A673 (cell line): ENCODE measurements at regions not wholly inside any gene's neighbourhood (a gene's known extent, or its start where the extent isn't known, plus 50 kb on each side); places are given as distances from the start of the nearest gene placed in this dataset.

Source experiments
- BruUV-seq: library from RNA; stranded (reverse); fragments of 400-500 nt; replicated peaks from 2 replicates; lab custom pipeline; 2021; lab: Mats Ljungman, UMichigan
- CTCF ChIA-PET: fragments of 300-600 bp; sonication (Branson Sonifier 250); formaldehyde crosslinking; loops from one replicate; lab custom pipeline; 2022; ENCODE audit warnings: antibody characterized with exemption; lab: Charles Lee
- POLR2A ChIA-PET: fragments of 300-600 bp; sonication (Branson Sonifier 250); formaldehyde crosslinking; loops from one replicate; lab custom pipeline; 2022; ENCODE audit warnings: antibody characterized with exemption; ENCODE audit not compliant: low non-redundant PET; lab: Charles Lee
- DNase-seq: peaks from one replicate; pipeline ENCODE4 v3.0.0-alpha.2; 2015; ENCODE audit warnings: low spot score
- H3K27ac ChIP-seq: fragments of 200-600 bp; sonication (generic); 2 replicates; pipeline ENCODE4 v1.5.1; 2016; ENCODE audit warnings: mixed run types, low read depth, mild to moderate bottlenecking, mixed read lengths, antibody characterized with exemption, low read length; ENCODE audit not compliant: poor library complexity, severe bottlenecking
- H3K27me3 ChIP-seq: fragments of 200-600 bp; sonication (generic); replicated peaks from 2 replicates; pipeline ENCODE4 v1.6.1; 2017; ENCODE audit warnings: mixed run types, low read depth, mild to moderate bottlenecking, mixed read lengths, antibody characterized with exemption, low read length; ENCODE audit not compliant: insufficient read depth, poor library complexity
- H3K36me3 ChIP-seq: fragments of 200-600 bp; sonication (generic); 2 replicates; pipeline ENCODE4 v1.6.1; 2016; ENCODE audit warnings: mixed run types, mild to moderate bottlenecking, mixed read lengths, antibody characterized with exemption, low read length; ENCODE audit not compliant: insufficient read depth, poor library complexity, severe bottlenecking
- H3K4me1 ChIP-seq: fragments of 200-600 bp; sonication (generic); 2 replicates; pipeline ENCODE4 v1.6.1; 2017; ENCODE audit warnings: mixed run types, mild to moderate bottlenecking, mixed read lengths, antibody characterized with exemption, low read length; ENCODE audit not compliant: insufficient read depth, poor library complexity, severe bottlenecking
- H3K4me3 ChIP-seq: fragments of 200-600 bp; sonication (generic); 2 replicates; pipeline ENCODE4 v1.5.1; 2016; ENCODE audit warnings: low read depth, mixed run types, mild to moderate bottlenecking, mixed read lengths, low read length; ENCODE audit not compliant: poor library complexity, severe bottlenecking
- H3K9me3 ChIP-seq: fragments of 200-600 bp; sonication (generic); 2 replicates; pipeline ENCODE4 v1.6.1; 2016; ENCODE audit warnings: mixed run types, low read depth, mild to moderate bottlenecking, mixed read lengths, antibody characterized with exemption, low read length; ENCODE audit not compliant: poor library complexity, severe bottlenecking
- CTCF ChIP-seq: fragments of 300-800, 200-600 bp; sonication (generic); conservative IDR thresholded peaks from 2 replicates; pipeline ENCODE4 v1.5.1; 2017; ENCODE audit warnings: low read depth, mild to moderate bottlenecking, antibody characterized with exemption, low read length, moderate library complexity, mixed read lengths
- EZH2 ChIP-seq: fragments of 200-600 bp; sonication (generic); IDR thresholded peaks from 2 replicates; pipeline ENCODE4 v1.6.1; 2017; ENCODE audit warnings: borderline replicate concordance, low read depth, mild to moderate bottlenecking, mixed read lengths, antibody characterized with exemption, low read length; ENCODE audit not compliant: poor library complexity, severe bottlenecking
- intact Hi-C: fragments of 100-400 bp; cut with micrococcal nuclease; formaldehyde crosslinking; loops from one replicate; pipeline ENCODE4 v1.10.0; 2022; ENCODE audit not compliant: unreplicated experiment

GRCh38 chr5:52624291-52624690 lies 163.4 kb upstream of the ITGA1 start:
- no TSS peak for BruUV-seq
- Histone ChIP-seq H3K36me3 (no peaks in the 10 kb centered on the region), H3K27me3 (no peaks in the 10 kb centered on the region), H3K4me3 (no peak overlapping the region), H3K4me1 (no peaks in the 10 kb centered on the region), H3K9me3 (no peaks in the 10 kb centered on the region), H3K27ac (no peak overlapping the region)
- POLR2A ChIA-PET: no interaction called here
- CTCF ChIA-PET: no interaction called here
- intact Hi-C loops: no loop called here
- no peak for DNase-seq
- TF ChIP-seq CTCF (no peak), EZH2 (no peak)

GRCh38 chr5:52626312-52626711 lies 161.4 kb upstream of the ITGA1 start:
- Histone ChIP-seq H3K9me3 (no peaks in the 10 kb centered on the region), H3K4me3 (no peak overlapping the region), H3K4me1 (no peaks in the 10 kb centered on the region), H3K27me3 (no peaks in the 10 kb centered on the region), H3K36me3 (no peaks in the 10 kb centered on the region), H3K27ac (no peak overlapping the region)
- DNase-seq: no peak
- POLR2A ChIA-PET: no interaction called here
- TF ChIP-seq CTCF: no peak
- no peak for TF ChIP-seq EZH2
- no TSS peak for BruUV-seq
- CTCF ChIA-PET: no interaction called here
- intact Hi-C loops: no loop called here

- no peak for DNase-seq
- Histone ChIP-seq H3K36me3 (no peaks in the 10 kb centered on the region), H3K9me3 (no peaks in the 10 kb centered on the region), H3K27ac (no peak overlapping the region), H3K4me1 (no peaks in the 10 kb centered on the region), H3K27me3 (no peaks in the 10 kb centered on the region), H3K4me3 (no peak overlapping the region)
- CTCF ChIA-PET: interaction anchor here (0.7 kb wide), 1 partner anchor 626 kb away, joined by 3 read pairs; no protein-coding TSS in a partner anchor
- POLR2A ChIA-PET: no interaction called here
- TF ChIP-seq EZH2: no peak
- no peak for TF ChIP-seq CTCF
- intact Hi-C loops: no loop called here
- BruUV-seq: no TSS peak
Measured at GRCh38 chr5:52627740-52628139, 160.0 kb upstream of the ITGA1 start.
